Endothelial cell of umbilical vein (primary cell): ENCODE measurements at regions not wholly inside any gene's neighbourhood (a gene's known extent, or its start where the extent isn't known, plus 50 kb on each side); places are given as distances from the start of the nearest gene placed in this dataset.

Experiments
- BruUV-seq: library from RNA; stranded (reverse); fragments of 400-500 nt; replicated peaks from 2 replicates; lab custom pipeline; 2021; lab: Mats Ljungman, UMichigan
- CTCF ChIA-PET: fragments of 300-600, 350-600 bp; sonication (Branson Sonifier 250); formaldehyde crosslinking; loops from one replicate; lab custom pipeline; 2021; ENCODE audit warnings: antibody characterized with exemption, inconsistent platforms; lab: Charles Lee
- POLR2A ChIA-PET: fragments of 300-600, 350-600 bp; sonication (Branson Sonifier 250); formaldehyde crosslinking; loops from one replicate; lab custom pipeline; 2021; ENCODE audit warnings: antibody characterized with exemption, inconsistent platforms; lab: Charles Lee
- DNase-seq: peaks from one replicate; pipeline ENCODE4 v3.0.0-alpha.2; 2011; ENCODE audit warnings: low read depth, low spot score
- FAIRE-seq: peaks from 2 replicates; lab custom pipeline; 2011; peaks lifted over from hg19 to GRCh38; lab: Jason Lieb, UNC
- H2AFZ ChIP-seq: 2 replicates; pipeline ENCODE4 v1.6.0; 2012; ENCODE audit warnings: low read depth, low read length, control low read depth, inconsistent platforms
- H3K27ac ChIP-seq: 2 replicates; pipeline ENCODE4 v1.5.1; 2011; ENCODE audit warnings: low read depth, mild to moderate bottlenecking, control low read depth, low read length, moderate library complexity; ENCODE audit not compliant: insufficient read depth
- H3K27me3 ChIP-seq, 2 experiments: 2 replicates each; pipeline versions ENCODE4 v1.6.0 to v1.6.1; 2011; ENCODE audit warnings: low read length in 2 of 2, mixed read lengths in 1 of 2; ENCODE audit not compliant: control insufficient read depth in 2 of 2, insufficient read depth in 2 of 2
- H3K36me3 ChIP-seq, 2 experiments: 2 replicates in 1 of 2; 3 replicates in 1 of 2; pipeline ENCODE4 v1.5.1; 2011; ENCODE audit warnings: low read length in 2 of 2, mild to moderate bottlenecking in 1 of 2, moderate library complexity in 1 of 2; ENCODE audit not compliant: control insufficient read depth in 2 of 2, insufficient read depth in 2 of 2; ENCODE audit errors: extremely low read depth in 1 of 2
- H3K4me1 ChIP-seq: 3 replicates; pipeline ENCODE4 v1.5.1; 2011; ENCODE audit warnings: mild to moderate bottlenecking, low read length; ENCODE audit not compliant: control insufficient read depth, insufficient read depth; ENCODE audit errors: extremely low read depth
- H3K4me2 ChIP-seq: 2 replicates; pipeline ENCODE4 v1.6.1; 2011; ENCODE audit warnings: low read length, control low read depth, mixed read lengths; ENCODE audit not compliant: insufficient read depth
- H3K4me3 ChIP-seq, 3 experiments: fragments of 200-600 bp in 1 of 3; sonication (generic), shearing (Covaris generic) in 1 of 3; replicated peaks in 1 of 3; 2 replicates each; pipeline ENCODE4 v1.5.1; 2011 to 2016; ENCODE audit warnings: control low read depth in 3 of 3, low read length in 3 of 3, mild to moderate bottlenecking in 2 of 3, inconsistent platforms in 1 of 3, low read depth in 1 of 3, moderate library complexity in 1 of 3; ENCODE audit not compliant: insufficient read depth in 1 of 3
- H3K79me2 ChIP-seq: 2 replicates; pipeline ENCODE4 v1.6.0; 2012; ENCODE audit warnings: low read length, inconsistent platforms; ENCODE audit not compliant: control insufficient read depth, insufficient read depth
- H3K9ac ChIP-seq: replicated peaks from 2 replicates; pipeline ENCODE3; 2011; ENCODE audit warnings: low read length, control low read depth; ENCODE audit not compliant: insufficient read depth; ENCODE audit errors: extremely low read depth
- H3K9me1 ChIP-seq: replicated peaks from 3 replicates; pipeline ENCODE4 v1.6.0; 2011; ENCODE audit warnings: mild to moderate bottlenecking, low read length; ENCODE audit not compliant: control insufficient read depth, insufficient read depth; ENCODE audit errors: extremely low read depth
- H3K9me3 ChIP-seq: replicated peaks from 2 replicates; pipeline ENCODE4 v1.5.1; 2012; ENCODE audit warnings: low read length, inconsistent platforms; ENCODE audit not compliant: control insufficient read depth, insufficient read depth
- H4K20me1 ChIP-seq: replicated peaks from 2 replicates; pipeline ENCODE3; 2011; ENCODE audit warnings: mild to moderate bottlenecking, low read length; ENCODE audit not compliant: control insufficient read depth, insufficient read depth; ENCODE audit errors: extremely low read depth
- CTCF ChIP-seq, 2 donors: IDR thresholded peaks; 1 replicate in 1 of 2; 2 replicates in 1 of 2; pipeline ENCODE4 v1.5.1; 2011; ENCODE audit warnings: low read length in 2 of 2, mild to moderate bottlenecking in 2 of 2, moderate library complexity in 2 of 2, control low read depth in 1 of 2, inconsistent platforms in 1 of 2, low read depth in 1 of 2; ENCODE audit not compliant: insufficient read depth in 1 of 2; ENCODE audit errors: extremely low read depth in 1 of 2
- EZH2 ChIP-seq: IDR thresholded peaks from 2 replicates; pipeline ENCODE4 v1.6.1; 2012; ENCODE audit warnings: borderline replicate concordance, low read depth, mild to moderate bottlenecking, moderate library complexity, low read length, inconsistent platforms; ENCODE audit not compliant: severe bottlenecking
- FOS ChIP-seq: IDR thresholded peaks from 2 replicates; pipeline ENCODE4 v1.6.1; 2011; ENCODE audit warnings: mild to moderate bottlenecking, low read length, moderate library complexity, borderline replicate concordance; ENCODE audit not compliant: insufficient read depth
- GATA2 ChIP-seq: IDR thresholded peaks from 2 replicates; pipeline ENCODE4 v1.7.0; 2011; ENCODE audit warnings: low read depth, mild to moderate bottlenecking, moderate library complexity, mixed read lengths, low read length; ENCODE audit not compliant: insufficient read length, insufficient read depth
- JUN ChIP-seq: IDR thresholded peaks from 2 replicates; pipeline ENCODE4 v1.6.1; 2011; ENCODE audit warnings: borderline replicate concordance, low read depth; ENCODE audit not compliant: insufficient read length, insufficient read depth
- MAX ChIP-seq: IDR thresholded peaks from 2 replicates; pipeline ENCODE4 v1.6.1; 2011; ENCODE audit not compliant: insufficient read depth, insufficient read length
- MYC ChIP-seq: IDR thresholded peaks from one replicate; pipeline ENCODE4 v1.6.1; 2011; ENCODE audit warnings: mild to moderate bottlenecking, low read depth, low read length
- POLR2A ChIP-seq: IDR thresholded peaks from 2 replicates; pipeline ENCODE4 v1.6.1; 2012; ENCODE audit warnings: low read depth, mild to moderate bottlenecking, control low read depth, low read length
- POLR2AphosphoS5 ChIP-seq: IDR thresholded peaks from 2 replicates; pipeline ENCODE4 v1.6.1; 2012; ENCODE audit warnings: low read depth, mild to moderate bottlenecking, control low read depth, low read length, moderate library complexity; ENCODE audit not compliant: insufficient read depth
- dilution Hi-C: fragments of 300-500 bp; cut with MboI; formaldehyde crosslinking; loops from one replicate; pipeline ENCODE4 v1.15.0; 2019; ENCODE audit warnings: low sequenced_read_pairs; ENCODE audit not compliant: extremely low pct_ligation_motif_present
- intact Hi-C: fragments of 100-400 bp; cut with micrococcal nuclease; formaldehyde crosslinking; loops from one replicate; pipeline ENCODE4 v1.10.0; 2022

- Histone ChIP-seq H3K4me2 (no peak overlapping the region), H2AFZ (no peak overlapping the region), H4K20me1 (no peaks in the 10 kb centered on the region), H3K27ac (no peak overlapping the region), H3K36me3 (no peaks in the 10 kb centered on the region), H3K9me1 (no peaks in the 10 kb centered on the region), H3K79me2 (no peaks in the 10 kb centered on the region), H3K4me1 (peaks cover 17% of the 10 kb centered on the region), H3K27me3 (no peaks in the 10 kb centered on the region), H3K4me3 (no peak overlapping the region), H3K9me3 (no peaks in the 10 kb centered on the region), H3K9ac (no peak overlapping the region)
- dilution Hi-C loops: no loop called here
- BruUV-seq: no TSS peak
- intact Hi-C loops: no loop called here
- CTCF ChIA-PET: interaction anchor here (1.3 to 2.1 kb wide), 2 partner anchors 10 to 896 kb away, joined by 3 to 7 read pairs; no protein-coding TSS in a partner anchor
- TF ChIP-seq JUN: no peak
- TF ChIP-seq MYC: no peak
- TF ChIP-seq POLR2A: no peak
- TF ChIP-seq EZH2: no peak
- no peak for TF ChIP-seq CTCF (IDR thresholded peaks at IDR 0.05; ENCODE audit: extremely low read depth in 1 of 2, insufficient read depth in 1 of 2, low read depth in 1 of 2, low read length in 2 of 2)
- no peak for TF ChIP-seq MAX
- no peak for TF ChIP-seq FOS
- no peak for TF ChIP-seq GATA2
- TF ChIP-seq POLR2AphosphoS5: no peak
- POLR2A ChIA-PET: no interaction called here
- FAIRE-seq (no peak), DNase-seq (no peak)
These were observed 313.2 kb downstream of the ATP23 start for GRCh38 chr12:58254463-58255100.
